Adipocyte (in vitro differentiated cells): ENCODE measurements at regions not wholly inside any gene's neighbourhood (a gene's known extent, or its start where the extent isn't known, plus 50 kb on each side); places are given as distances from the start of the nearest gene placed in this dataset.

Experiments used
- DNase-seq: peaks from one replicate; pipeline ENCODE4 v3.0.0-alpha.2; 2015; ENCODE audit warnings: low read depth
- H3K27me3 ChIP-seq: replicated peaks from 2 replicates; pipeline ENCODE4 v1.7.0; 2013; ENCODE audit warnings: mild to moderate bottlenecking, low read length, moderate library complexity; ENCODE audit not compliant: control insufficient read depth, insufficient read depth
- H3K36me3 ChIP-seq: 2 replicates; pipeline ENCODE4 v1.7.0; 2013; ENCODE audit warnings: low read length, mild to moderate bottlenecking, moderate library complexity; ENCODE audit not compliant: control insufficient read depth, insufficient read depth, severe bottlenecking
- H3K4me1 ChIP-seq: 2 replicates; pipeline ENCODE4 v1.7.0; 2013; ENCODE audit warnings: mild to moderate bottlenecking, low read length, moderate library complexity; ENCODE audit not compliant: control insufficient read depth, insufficient read depth
- H3K4me3 ChIP-seq: 2 replicates; pipeline ENCODE4 v1.7.0; 2013; ENCODE audit warnings: mild to moderate bottlenecking, low read length, moderate library complexity
- H3K9ac ChIP-seq: 2 replicates; pipeline ENCODE4 v1.7.0; 2013; ENCODE audit warnings: mild to moderate bottlenecking, low read length, moderate library complexity
- H3K9me3 ChIP-seq: 2 replicates; pipeline ENCODE4 v1.7.0; 2013; ENCODE audit warnings: mild to moderate bottlenecking, low read length, moderate library complexity; ENCODE audit not compliant: control insufficient read depth

DNA sequence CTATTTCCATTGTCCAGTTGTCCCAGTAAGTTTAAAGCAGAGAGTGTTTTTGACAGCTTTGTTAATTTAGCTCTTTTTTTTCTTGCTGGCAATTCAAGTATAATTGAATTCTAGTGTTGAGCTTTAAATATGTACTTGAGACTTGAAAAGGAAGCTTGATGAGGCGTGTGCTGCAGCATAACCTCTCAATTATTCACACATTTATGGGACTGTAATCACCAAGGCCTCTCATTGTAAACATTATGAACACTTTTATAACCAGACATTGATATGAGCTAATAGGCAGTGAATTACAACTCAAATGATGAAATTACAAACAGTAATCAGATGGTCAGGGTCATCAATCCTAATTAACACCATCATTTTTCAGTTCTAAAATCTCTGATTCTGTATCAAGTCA lies 378.0 kb upstream of the DDHD1 start:
- no peaks in the 10 kb centered on the region for H3K27me3 ChIP-seq
- H3K4me3 ChIP-seq: no peak overlapping the region
- no peaks in the 10 kb centered on the region for H3K36me3 ChIP-seq
- no peak overlapping the region for H3K9ac ChIP-seq
- peaks cover 22% of the 10 kb centered on the region for H3K4me1 ChIP-seq
- DNase-seq: no peak
- H3K9me3 ChIP-seq: no peaks in the 10 kb centered on the region

DNA sequence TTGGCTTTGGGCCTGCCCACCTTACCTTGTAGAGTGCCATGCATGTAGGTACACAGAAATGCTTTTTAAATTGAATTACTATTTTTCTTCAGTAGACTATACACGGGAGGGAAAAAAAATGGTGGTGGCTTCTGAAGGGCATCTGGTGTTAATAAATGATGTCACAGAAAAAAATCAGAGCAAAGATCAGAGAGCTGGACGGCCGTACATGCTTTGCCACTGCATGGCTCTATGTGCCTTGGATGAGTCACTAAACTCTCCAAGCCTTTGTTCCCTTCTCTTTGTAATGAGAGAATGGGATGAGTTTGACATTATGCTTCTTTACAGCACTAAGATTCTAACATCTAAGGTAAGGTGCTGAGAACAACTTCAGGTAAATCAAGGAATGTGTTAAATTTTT lies 376.4 kb upstream of the DDHD1 start:
- H3K4me1 ChIP-seq: peaks cover 33% of the 10 kb centered on the region
- H3K36me3 ChIP-seq: no peaks in the 10 kb centered on the region
- DNase-seq: no peak
- H3K9me3 ChIP-seq: no peaks in the 10 kb centered on the region
- no peaks in the 10 kb centered on the region for H3K27me3 ChIP-seq
- H3K4me3 ChIP-seq: no peak overlapping the region
- H3K9ac ChIP-seq: no peak overlapping the region

DNA sequence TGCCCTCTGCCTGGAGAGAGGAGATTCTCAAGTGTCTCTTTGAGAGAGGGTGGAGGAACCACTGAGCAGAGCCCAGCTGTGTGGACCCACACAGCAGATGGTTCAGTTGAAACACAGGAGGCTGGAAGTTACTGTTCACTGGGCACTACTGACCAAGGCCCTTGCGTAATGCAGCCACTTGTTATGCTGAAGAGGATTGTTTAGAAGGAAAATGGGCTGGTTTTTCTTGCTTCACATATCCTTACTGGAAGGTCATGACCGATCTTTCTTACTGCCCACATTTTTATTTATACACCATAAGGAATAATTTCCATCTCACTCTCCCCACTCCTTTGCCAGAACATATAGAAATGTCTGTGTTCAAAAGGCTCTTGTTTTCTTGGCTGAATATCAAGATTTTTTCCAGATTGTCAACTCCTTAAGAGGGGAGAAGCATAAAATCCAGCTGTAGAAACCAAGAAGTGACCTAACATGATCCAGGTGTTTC lies 375.1 kb upstream of the DDHD1 start:
- Histone ChIP-seq H3K4me1 (peaks cover 38% of the 10 kb centered on the region), H3K4me3 (no peak overlapping the region), H3K27me3 (no peaks in the 10 kb centered on the region), H3K9me3 (no peaks in the 10 kb centered on the region), H3K36me3 (no peaks in the 10 kb centered on the region), H3K9ac (no peak overlapping the region)
- DNase-seq: peak; percentile 51

DNA sequence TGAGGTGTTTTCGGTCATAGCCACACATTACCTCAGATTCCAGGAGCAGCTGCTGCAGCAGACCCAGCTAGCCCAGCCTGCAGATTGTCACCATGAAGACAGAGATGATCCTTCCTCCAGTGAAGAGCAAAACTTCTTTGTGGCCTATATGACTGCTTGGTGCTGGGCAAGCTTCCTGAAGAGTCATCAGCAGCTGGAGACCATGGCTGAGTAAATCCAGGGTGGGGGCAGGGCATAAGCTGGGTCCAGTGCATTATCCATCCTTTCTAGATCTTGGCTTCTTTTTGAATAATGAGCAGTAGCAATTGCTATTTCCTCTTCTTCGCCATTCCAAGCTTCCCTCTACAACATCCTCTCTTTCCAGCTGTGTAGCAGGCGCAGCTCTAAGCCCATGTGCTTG lies 373.1 kb upstream of the DDHD1 start:
- H3K4me3 ChIP-seq: no peak overlapping the region
- DNase-seq: no peak
- H3K9me3 ChIP-seq: no peaks in the 10 kb centered on the region
- H3K27me3 ChIP-seq: no peaks in the 10 kb centered on the region
- no peaks in the 10 kb centered on the region for H3K36me3 ChIP-seq
- H3K4me1 ChIP-seq: peaks cover 33% of the 10 kb centered on the region
- H3K9ac ChIP-seq: no peak overlapping the region

DNA sequence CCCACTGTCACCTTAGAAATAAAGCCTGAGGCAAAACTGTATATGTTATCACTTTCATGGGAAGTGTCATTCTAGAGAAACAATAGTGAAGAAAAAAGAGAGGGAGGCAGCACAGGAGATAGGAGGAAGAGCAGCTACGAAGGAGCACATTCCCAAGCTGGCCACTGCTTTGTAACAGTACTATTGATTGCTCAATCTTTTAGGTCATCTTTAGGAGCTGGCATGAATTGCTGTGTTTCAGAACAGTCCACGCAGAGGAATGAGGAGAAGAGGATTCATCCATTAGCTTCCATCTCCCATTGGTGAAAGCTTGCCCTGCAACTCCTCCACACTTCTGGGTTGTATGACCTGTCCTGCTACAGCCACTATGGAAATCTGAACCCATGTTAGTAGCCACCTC lies 372.5 kb upstream of the DDHD1 start:
- DNase-seq: peak; percentile 18
- H3K9me3 ChIP-seq: no peaks in the 10 kb centered on the region
- no peaks in the 10 kb centered on the region for H3K27me3 ChIP-seq
- H3K9ac ChIP-seq: no peak overlapping the region
- H3K36me3 ChIP-seq: no peaks in the 10 kb centered on the region
- H3K4me1 ChIP-seq: peaks cover 33% of the 10 kb centered on the region
- no peak overlapping the region for H3K4me3 ChIP-seq

DNA sequence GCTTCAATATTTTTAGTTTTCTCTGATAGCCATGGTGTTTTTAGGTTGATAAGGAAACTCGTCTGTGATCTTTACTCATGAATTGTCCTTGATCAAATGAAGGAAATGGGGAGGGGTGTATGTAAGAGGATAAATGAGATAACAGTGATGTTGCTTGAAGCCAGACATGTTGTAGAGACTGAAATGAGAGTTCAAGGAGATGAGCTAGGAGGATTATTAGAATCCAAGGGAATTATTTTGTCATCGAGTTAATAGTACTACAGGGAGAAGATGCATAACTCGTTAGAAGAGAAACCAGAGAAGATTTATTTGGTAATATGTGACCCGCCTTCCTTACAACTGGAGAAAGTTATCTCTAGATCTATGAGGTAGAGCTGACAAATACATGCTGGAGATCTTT lies 371.3 kb upstream of the DDHD1 start:
- Histone ChIP-seq H3K9me3 (no peaks in the 10 kb centered on the region), H3K9ac (no peak overlapping the region), H3K4me3 (no peak overlapping the region), H3K4me1 (peaks cover 35% of the 10 kb centered on the region), H3K27me3 (no peaks in the 10 kb centered on the region), H3K36me3 (no peaks in the 10 kb centered on the region)
- DNase-seq: no peak

DNA sequence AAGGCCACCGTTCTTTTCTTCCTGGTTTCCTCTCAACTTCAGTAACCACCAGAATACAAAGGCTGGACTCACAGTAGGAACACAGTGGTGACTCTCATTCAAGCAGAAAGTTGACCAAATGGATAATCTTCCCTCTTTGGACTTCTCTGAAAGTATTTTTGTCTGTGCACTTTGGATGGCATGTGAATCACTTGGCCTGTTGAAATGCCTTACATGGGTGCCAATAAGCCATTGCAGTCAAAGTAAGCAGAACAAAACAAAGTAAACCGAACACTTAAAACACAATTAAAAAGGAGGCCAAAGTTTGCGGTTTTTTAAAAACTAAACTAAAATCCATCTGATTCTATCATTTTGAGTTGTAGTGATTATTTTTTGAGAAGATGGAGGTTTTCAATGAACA lies 370.1 kb upstream of the DDHD1 start:
- Histone ChIP-seq H3K27me3 (no peaks in the 10 kb centered on the region), H3K9me3 (no peaks in the 10 kb centered on the region), H3K9ac (no peak overlapping the region), H3K4me3 (no peak overlapping the region), H3K4me1 (peaks cover 36% of the 10 kb centered on the region), H3K36me3 (no peaks in the 10 kb centered on the region)
- no peak for DNase-seq

DNA sequence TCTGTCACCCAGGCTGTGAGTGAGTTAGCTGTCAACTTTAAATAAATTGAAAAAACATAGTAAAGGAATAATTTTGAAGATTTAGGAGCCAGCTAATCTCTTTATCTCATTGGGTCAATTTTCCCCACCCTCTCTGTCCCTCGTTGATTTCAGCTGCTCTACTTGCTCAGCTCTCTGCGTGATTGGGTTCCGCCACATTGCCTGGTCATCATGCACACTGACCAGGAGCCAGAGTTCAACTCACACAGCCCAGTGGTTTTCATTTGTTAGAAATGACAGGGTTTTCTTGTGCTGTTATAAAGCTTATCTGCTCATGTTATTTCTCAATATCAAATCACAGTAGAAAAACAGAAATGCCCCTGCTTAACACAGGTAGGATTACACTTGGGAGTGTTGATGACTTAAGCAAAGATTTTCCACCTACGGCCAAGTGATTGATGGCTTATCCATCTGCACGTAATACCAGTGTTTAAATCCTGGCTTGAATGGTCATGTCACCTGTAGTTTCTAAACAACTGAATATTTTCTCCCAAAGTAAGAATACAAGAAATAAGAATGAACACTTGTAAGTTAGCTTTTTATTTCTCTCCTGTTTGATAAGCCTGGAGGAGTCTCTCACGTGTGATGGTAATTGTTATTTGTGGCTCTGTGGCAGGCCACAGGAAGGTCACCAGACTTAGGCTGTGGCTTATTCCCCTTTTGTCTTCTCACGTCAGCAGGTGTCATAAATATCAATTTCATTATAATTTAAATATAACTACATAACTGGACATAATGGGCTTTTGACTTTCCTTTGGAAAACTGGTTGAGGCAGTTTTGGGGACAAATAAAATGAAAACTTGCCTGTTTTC lies 367.2 kb upstream of the DDHD1 start:
- Histone ChIP-seq H3K4me1 (peaks cover 44% of the 10 kb centered on the region), H3K36me3 (no peaks in the 10 kb centered on the region), H3K4me3 (no peak overlapping the region), H3K27me3 (no peaks in the 10 kb centered on the region), H3K9ac (no peak overlapping the region), H3K9me3 (no peaks in the 10 kb centered on the region)
- no peak for DNase-seq

DNA sequence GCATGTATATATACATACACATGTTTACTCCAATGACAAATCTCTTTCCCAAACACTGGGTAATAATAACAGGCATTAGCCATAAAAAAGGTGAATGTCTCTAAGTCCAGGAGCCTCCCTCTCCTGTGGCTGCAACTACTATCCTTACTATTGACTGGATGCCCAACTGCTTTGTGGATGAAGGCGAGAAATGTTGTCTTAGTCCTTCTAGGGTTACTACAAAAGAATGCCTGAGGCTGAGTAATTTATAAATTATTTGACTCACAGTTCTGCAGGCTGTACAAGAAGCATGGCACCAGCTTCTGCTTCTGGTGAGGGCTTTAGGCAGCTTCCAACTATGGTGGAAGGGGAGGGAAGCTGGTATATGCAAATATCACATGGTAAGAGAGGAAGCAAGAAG lies 366.0 kb upstream of the DDHD1 start:
- peaks cover 44% of the 10 kb centered on the region for H3K4me1 ChIP-seq
- peak; percentile 52 for DNase-seq
- H3K9me3 ChIP-seq: no peaks in the 10 kb centered on the region
- H3K27me3 ChIP-seq: no peaks in the 10 kb centered on the region
- no peak overlapping the region for H3K9ac ChIP-seq
- H3K36me3 ChIP-seq: no peaks in the 10 kb centered on the region
- no peak overlapping the region for H3K4me3 ChIP-seq

DNA sequence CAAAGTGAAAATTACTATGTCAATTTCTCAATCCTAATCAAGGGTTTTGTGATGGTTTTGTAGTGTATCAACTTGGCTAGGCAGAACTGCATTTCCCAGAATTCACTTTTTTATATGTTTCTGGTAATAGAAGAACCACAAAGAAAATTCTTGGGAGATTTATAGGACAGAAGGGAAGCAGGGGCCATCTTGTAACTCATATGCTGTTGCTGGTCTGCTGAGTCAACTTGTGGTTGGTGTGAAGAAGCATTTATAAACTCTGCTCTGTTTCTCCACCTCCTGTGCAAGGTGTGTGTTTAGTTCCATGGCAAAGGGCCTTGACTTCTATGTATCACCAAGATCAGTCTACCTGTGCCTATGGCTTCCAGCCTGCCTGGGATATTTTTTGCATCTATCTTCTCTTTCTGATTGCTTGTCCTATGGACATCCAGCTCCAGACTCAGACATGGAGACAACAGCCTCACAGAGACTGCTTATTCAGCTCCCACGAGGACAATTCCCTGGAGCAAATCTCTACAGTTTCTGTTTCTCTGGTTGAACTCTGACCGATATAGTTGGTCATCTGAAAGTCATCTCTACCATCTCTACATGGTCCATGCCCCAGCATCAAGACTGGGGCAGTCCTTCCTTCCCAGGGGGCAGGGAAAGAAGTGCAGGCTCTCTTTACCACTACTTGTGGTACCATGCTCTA lies 364.3 kb upstream of the DDHD1 start:
- peak overlapping the region; percentile 18 for H3K4me3 ChIP-seq
- no peak overlapping the region for H3K9ac ChIP-seq
- no peak for DNase-seq
- peaks cover 35% of the 10 kb centered on the region for H3K4me1 ChIP-seq
- H3K36me3 ChIP-seq: no peaks in the 10 kb centered on the region
- H3K9me3 ChIP-seq: no peaks in the 10 kb centered on the region
- no peaks in the 10 kb centered on the region for H3K27me3 ChIP-seq

DNA sequence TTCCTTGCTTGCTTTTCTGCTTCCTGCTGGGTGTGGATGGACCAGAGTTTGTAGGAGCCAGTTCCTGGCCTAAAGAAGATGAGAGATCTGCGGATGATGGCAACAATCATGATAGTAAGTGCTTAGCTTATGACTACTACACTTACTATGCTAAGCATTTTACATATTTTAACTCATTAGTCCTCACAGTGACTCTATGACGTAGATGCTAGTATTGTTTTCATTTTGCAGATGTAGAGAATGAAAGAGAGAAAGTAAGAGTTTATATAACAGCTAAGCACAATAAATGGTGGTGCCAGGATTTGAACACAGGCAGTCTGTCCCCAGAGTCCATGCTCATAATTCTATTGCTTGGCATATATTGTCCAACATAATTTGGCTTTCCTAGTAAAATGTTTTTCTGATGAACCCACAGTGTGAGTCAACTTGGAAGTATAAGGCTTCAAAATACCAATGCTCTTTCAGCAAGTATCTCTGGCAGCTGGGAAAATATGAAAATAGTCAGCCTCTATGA lies 363.2 kb upstream of the DDHD1 start:
- H3K27me3 ChIP-seq: no peaks in the 10 kb centered on the region
- peak overlapping the region; percentile 18 for H3K4me3 ChIP-seq
- DNase-seq: peak; percentile 71
- no peaks in the 10 kb centered on the region for H3K9me3 ChIP-seq
- no peaks in the 10 kb centered on the region for H3K36me3 ChIP-seq
- peak overlapping the region; percentile 12 for H3K9ac ChIP-seq
- peaks cover 35% of the 10 kb centered on the region for H3K4me1 ChIP-seq
